HepG2 (cell line): ENCODE measurements at regions not wholly inside any gene's neighbourhood (a gene's known extent, or its start where the extent isn't known, plus 50 kb on each side); places are given as distances from the start of the nearest gene placed in this dataset.
A peak's percentile ranks its signal among the peaks of the same experiment; 100 is the strongest.

Source experiments
- ATAC-seq: fragments of 200-7000 bp; cut with Tn5 transposase; 3 replicates; pipeline ENCODE4 v1.9.1; 2020; ENCODE audit warnings: mild to moderate bottlenecking, moderate library complexity
- BruUV-seq: library from RNA; stranded (reverse); fragments of 400-500 nt; replicated peaks from 2 replicates; lab custom pipeline; 2021; lab: Mats Ljungman, UMichigan
- CTCF ChIA-PET: fragments of 300-600 bp; formaldehyde crosslinking; extraction: SDS; loops from one replicate; lab custom pipeline; 2021; ENCODE audit warnings: low total read pairs, inconsistent platforms, low intra/inter-chr PET ratio; lab: Yijun Ruan, JAX
- POLR2A ChIA-PET: fragments of 350-600 bp; sonication (Branson Sonifier 250); formaldehyde crosslinking; loops from one replicate; lab custom pipeline; 2020; ENCODE audit warnings: antibody characterized with exemption, inconsistent platforms; lab: Yijun Ruan, JAX
- DNase-seq: peaks from one replicate; pipeline ENCODE4 v3.0.0-alpha.2; 2015; ENCODE audit warnings: low spot score
- FAIRE-seq: peaks from 3 replicates; lab custom pipeline; 2011; peaks lifted over from hg19 to GRCh38; lab: Jason Lieb, UNC
- H2AFZ ChIP-seq: one replicate; pipeline ENCODE4 v1.6.1; 2011; ENCODE audit warnings: low read length, inconsistent platforms
- H3K27ac ChIP-seq: fragments of 300-600 bp; 3 replicates; pipeline ENCODE4 v1.8.0; 2011; ENCODE audit warnings: mixed run types, mild to moderate bottlenecking, mixed read lengths, low read length, inconsistent platforms; ENCODE audit not compliant: insufficient read depth; ENCODE audit errors: extremely low read length
- H3K27me3 ChIP-seq, 2 experiments: fragments of 200-600 bp in 1 of 2; 2 replicates in 1 of 2; 3 replicates in 1 of 2; pipeline versions ENCODE4 v1.6.0 to v1.8.0; 2011; ENCODE audit warnings: low read length in 2 of 2, mild to moderate bottlenecking in 2 of 2, moderate library complexity in 2 of 2, inconsistent platforms in 1 of 2; ENCODE audit not compliant: insufficient read depth in 2 of 2, control insufficient read depth in 1 of 2
- H3K36me3 ChIP-seq, 2 experiments: fragments of 200-600 bp in 1 of 2; replicated peaks in 1 of 2; 2 replicates in 1 of 2; 3 replicates in 1 of 2; pipeline versions ENCODE4 v1.5.1 to v1.8.0; 2011; ENCODE audit warnings: low read length in 2 of 2, inconsistent platforms in 1 of 2; ENCODE audit not compliant: insufficient read depth in 2 of 2, control insufficient read depth in 1 of 2
- H3K4me1 ChIP-seq: 2 replicates; pipeline ENCODE4 v1.5.1; 2012; ENCODE audit warnings: low read length, inconsistent platforms; ENCODE audit not compliant: insufficient read depth
- H3K4me2 ChIP-seq: 2 replicates; pipeline ENCODE4 v1.6.0; 2011; ENCODE audit warnings: low read depth, low read length, inconsistent platforms
- H3K4me3 ChIP-seq, 3 experiments: fragments of 200-600 bp in 1 of 3; sonication (generic), shearing (Covaris generic) in 1 of 3; replicated peaks in 1 of 3; 2 replicates each; pipeline ENCODE4 v1.5.1; 2011 to 2016; ENCODE audit warnings: low read length in 3 of 3, inconsistent platforms in 2 of 3, low read depth in 2 of 3, mild to moderate bottlenecking in 2 of 3, control low read depth in 1 of 3, mixed read lengths in 1 of 3; ENCODE audit not compliant: insufficient read depth in 1 of 3
- H3K79me2 ChIP-seq: one replicate; pipeline ENCODE4 v1.6.1; 2011; ENCODE audit warnings: low read length, inconsistent platforms; ENCODE audit not compliant: insufficient read depth
- H3K9ac ChIP-seq: 2 replicates; pipeline ENCODE4 v1.6.0; 2011; ENCODE audit warnings: mild to moderate bottlenecking, low read depth, low read length, inconsistent platforms; ENCODE audit not compliant: insufficient read depth
- H3K9me3 ChIP-seq: 2 replicates; pipeline ENCODE4 v1.5.1; 2012; ENCODE audit warnings: mild to moderate bottlenecking, low read length
- H4K20me1 ChIP-seq: 2 replicates; pipeline ENCODE4 v1.6.0; 2011; ENCODE audit warnings: inconsistent platforms, mild to moderate bottlenecking, low read length, moderate library complexity; ENCODE audit not compliant: insufficient read depth
- RAD51 ChIP-seq: fragments of 450-650 bp; IDR thresholded peaks from 2 replicates; pipeline ENCODE4 v1.6.1; 2016; ENCODE audit warnings: borderline replicate concordance
- ZNF136 ChIP-seq: sonication (generic); formaldehyde crosslinking; IDR thresholded peaks from 2 replicates; pipeline ENCODE4 v1.8.1; 2022; ENCODE audit warnings: low read depth, mild to moderate bottlenecking, moderate library complexity, missing genetic modification reagents
- ZNF318 ChIP-seq: sonication (generic); formaldehyde crosslinking; IDR thresholded peaks from 2 replicates; pipeline ENCODE4 v1.4.0; 2020; ENCODE audit warnings: mild to moderate bottlenecking, missing genetic modification reagents
- WGBS: methylation state at CpG from one replicate; pipeline ENCODE4 v1.1.6; 2017; ENCODE audit warnings: low lambda C conversion rate; 5-methylcytosine and 5-hydroxymethylcytosine counted together
- in situ Hi-C: cut with HindIII; loops from 2 replicates; pipeline ENCODE4 v1.10.0; 2017; ENCODE audit warnings: low pct_unique_long_range_greater_than_20kb; ENCODE audit not compliant: extremely low pct_ligation_motif_present
- intact Hi-C: fragments of 100-400 bp; cut with micrococcal nuclease; formaldehyde crosslinking; loops from one replicate; pipeline ENCODE4 v1.10.0; 2022; ENCODE audit not compliant: unreplicated experiment

- TF ChIP-seq ZNF318 (CRISPR knock-in tag) = no peak
These were observed 593.3 kb upstream of the ARRDC3 start (continued) for GRCh38 chr5:91976451-91976850.

GRCh38 chr5:91963166-91963565, 580.0 kb upstream of the ARRDC3 start:
- Histone ChIP-seq H3K27me3 (no peaks in the 10 kb centered on the region), H3K36me3 (no peaks in the 10 kb centered on the region), H3K9me3 (no peaks in the 10 kb centered on the region)
- in situ Hi-C loops = no loop called here
- no peak for FAIRE-seq
- intact Hi-C loops = no loop called here
- CTCF ChIA-PET = no interaction called here
- 0% methylated on average over 1 of the region's 1 CpG for WGBS
- peak; percentile 77; the same call in 1 of the 2 replicates for TF ChIP-seq RAD51
- no peak for TF ChIP-seq ZNF136 (CRISPR knock-in tag)
- TF ChIP-seq, all 625 proteins: peak for 1
- Histone ChIP-seq H4K20me1 (no peaks in the 10 kb centered on the region), H3K4me1 (no peaks in the 10 kb centered on the region), H3K27ac (no peak overlapping the region), H3K4me3 (no peak overlapping the region), H3K79me2 (no peaks in the 10 kb centered on the region), H2AFZ (no peak overlapping the region), H3K9ac (no peak overlapping the region), H3K4me2 (no peak overlapping the region)
- no peak for DNase-seq
- no TSS peak for BruUV-seq
- no peak for ATAC-seq
- POLR2A ChIA-PET = no interaction called here
